ENCODE measurements at regions not wholly inside any gene's neighbourhood (a gene's known extent, or its start where the extent isn't known, plus 50 kb on each side); places are given as distances from the start of the nearest gene placed in this dataset.

- peak; percentile 70 for TF ChIP-seq ISL1 (CRISPR knock-in tag; IDR thresholded peaks at IDR 0.05)
- TF ChIP-seq ARNTL (CRISPR knock-in tag; IDR thresholded peaks at IDR 0.05; ENCODE audit: borderline replicate concordance, low read depth) = no peak
- peak; percentile 56; the same call in 2 of the 3 replicates for ATAC-seq
These were observed 278.1 kb upstream of the CDH18 start for GRCh38 chr5:20266066-20266465.

- ATAC-seq = no peak
- no peak for TF ChIP-seq ZFP30 (CRISPR knock-in tag; IDR thresholded peaks at IDR 0.05)
- no peak for TF ChIP-seq TOX (CRISPR knock-in tag; IDR thresholded peaks at IDR 0.05; ENCODE audit: borderline replicate concordance)
- TF ChIP-seq ISL1 (CRISPR knock-in tag; IDR thresholded peaks at IDR 0.05) = no peak
- TF ChIP-seq PATZ1 (CRISPR knock-in tag; IDR thresholded peaks at IDR 0.05; ENCODE audit: borderline replicate concordance) = no peak
- no peak for TF ChIP-seq CSRNP3 (CRISPR knock-in tag; IDR thresholded peaks at IDR 0.05)
- no peak for TF ChIP-seq ZNF70 (CRISPR knock-in tag; IDR thresholded peaks at IDR 0.05)
- TF ChIP-seq PPARA (CRISPR knock-in tag; IDR thresholded peaks at IDR 0.05; ENCODE audit: borderline replicate concordance) = no peak
- no peak for TF ChIP-seq ZNF8 (CRISPR knock-in tag; IDR thresholded peaks at IDR 0.05)
- no peak for TF ChIP-seq ZNF565 (CRISPR knock-in tag; conservative IDR thresholded peaks at IDR 0.05; ENCODE audit: low read depth)
- no peak for TF ChIP-seq CREB5 (CRISPR knock-in tag; IDR thresholded peaks at IDR 0.05; ENCODE audit: low read depth)
- TF ChIP-seq POU6F1 (CRISPR knock-in tag; IDR thresholded peaks at IDR 0.05; ENCODE audit: borderline replicate concordance, low read depth) = no peak
- no peak for TF ChIP-seq TCF4 (CRISPR knock-in tag; IDR thresholded peaks at IDR 0.05; ENCODE audit: borderline replicate concordance)
- no peak for TF ChIP-seq OSR1 (CRISPR knock-in tag; IDR thresholded peaks at IDR 0.05)
- TF ChIP-seq RARB (CRISPR knock-in tag; IDR thresholded peaks at IDR 0.05) = no peak
These were observed 274.9 kb upstream of the CDH18 start for GRCh38 chr5:20262896-20263295.

GRCh38 chr5:20254748-20255147, 266.7 kb upstream of the CDH18 start:
- TF ChIP-seq SNAI2 (CRISPR knock-in tag; IDR thresholded peaks at IDR 0.05) (no peak), ZNF8 (CRISPR knock-in tag; IDR thresholded peaks at IDR 0.05) (peak; percentile 74), ZFP30 (CRISPR knock-in tag; IDR thresholded peaks at IDR 0.05) (no peak), CSDC2 (CRISPR knock-in tag; IDR thresholded peaks at IDR 0.05) (no peak), BACH2 (CRISPR knock-in tag; IDR thresholded peaks at IDR 0.05; ENCODE audit: borderline replicate concordance) (no peak), TCF4 (CRISPR knock-in tag; IDR thresholded peaks at IDR 0.05; ENCODE audit: borderline replicate concordance) (no peak), ZC3H10 (CRISPR knock-in tag; IDR thresholded peaks at IDR 0.05) (no peak)
- ATAC-seq = no peak

- TF ChIP-seq GLIS3 (CRISPR knock-in tag; IDR thresholded peaks at IDR 0.05) (no peak), SNAI2 (CRISPR knock-in tag; IDR thresholded peaks at IDR 0.05) (no peak), RARB (CRISPR knock-in tag; IDR thresholded peaks at IDR 0.05) (no peak), PATZ1 (CRISPR knock-in tag; IDR thresholded peaks at IDR 0.05; ENCODE audit: borderline replicate concordance) (no peak), TSHZ2 (CRISPR knock-in tag; IDR thresholded peaks at IDR 0.05) (no peak), ISL1 (CRISPR knock-in tag; IDR thresholded peaks at IDR 0.05) (no peak), ESRRG (CRISPR knock-in tag; IDR thresholded peaks at IDR 0.05) (no peak), ARNTL (CRISPR knock-in tag; IDR thresholded peaks at IDR 0.05; ENCODE audit: borderline replicate concordance, low read depth) (no peak), CSRNP3 (CRISPR knock-in tag; IDR thresholded peaks at IDR 0.05) (no peak)
- no peak for ATAC-seq
These were observed 260.1 kb upstream of the CDH18 start for GRCh38 chr5:20248118-20248517.

Measured in SK-N-SH treated with all-trans-retinoic acid at 6 μM for 48 hours (cell line).